ENCODE measurements at regions not wholly inside any gene's neighbourhood (a gene's known extent, or its start where the extent isn't known, plus 50 kb on each side); places are given as distances from the start of the nearest gene placed in this dataset.

DNA sequence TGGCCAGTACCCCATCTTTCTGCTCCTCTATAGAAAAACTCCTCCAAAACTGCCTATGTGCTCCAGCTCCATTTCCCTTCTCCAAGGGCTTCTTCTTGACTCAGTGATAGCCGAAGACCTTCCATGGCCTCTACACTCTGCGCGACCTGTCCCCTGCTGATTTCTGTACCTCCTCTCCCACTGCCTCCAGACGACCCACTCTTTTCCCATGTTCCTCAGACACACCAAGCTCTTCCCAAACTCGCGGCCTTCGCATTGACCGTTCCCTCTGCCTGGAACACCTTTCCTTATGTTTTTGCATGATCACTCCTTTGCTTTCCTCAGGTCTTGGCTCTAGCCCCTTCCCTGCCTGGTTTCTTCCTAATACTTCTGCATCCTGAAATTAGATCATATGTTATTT is 255.6 kb upstream of the SDK2 start:
- Mint-ChIP-seq H3K27ac (no peak overlapping the region), H3K36me3 (no peaks in the 10 kb centered on the region), H3K4me3 (no peak overlapping the region), H3K4me1 (peaks cover 6% of the 10 kb centered on the region), H3K9me3 (no peaks in the 10 kb centered on the region), H3K27me3 (ENCODE audit: low read depth) (peaks cover 95% of the 10 kb centered on the region)
- no peak for DNase-seq (ENCODE audit: low spot score in 2 of 2, unreplicated experiment in 2 of 2)
- TF ChIP-seq, protein P1, sequence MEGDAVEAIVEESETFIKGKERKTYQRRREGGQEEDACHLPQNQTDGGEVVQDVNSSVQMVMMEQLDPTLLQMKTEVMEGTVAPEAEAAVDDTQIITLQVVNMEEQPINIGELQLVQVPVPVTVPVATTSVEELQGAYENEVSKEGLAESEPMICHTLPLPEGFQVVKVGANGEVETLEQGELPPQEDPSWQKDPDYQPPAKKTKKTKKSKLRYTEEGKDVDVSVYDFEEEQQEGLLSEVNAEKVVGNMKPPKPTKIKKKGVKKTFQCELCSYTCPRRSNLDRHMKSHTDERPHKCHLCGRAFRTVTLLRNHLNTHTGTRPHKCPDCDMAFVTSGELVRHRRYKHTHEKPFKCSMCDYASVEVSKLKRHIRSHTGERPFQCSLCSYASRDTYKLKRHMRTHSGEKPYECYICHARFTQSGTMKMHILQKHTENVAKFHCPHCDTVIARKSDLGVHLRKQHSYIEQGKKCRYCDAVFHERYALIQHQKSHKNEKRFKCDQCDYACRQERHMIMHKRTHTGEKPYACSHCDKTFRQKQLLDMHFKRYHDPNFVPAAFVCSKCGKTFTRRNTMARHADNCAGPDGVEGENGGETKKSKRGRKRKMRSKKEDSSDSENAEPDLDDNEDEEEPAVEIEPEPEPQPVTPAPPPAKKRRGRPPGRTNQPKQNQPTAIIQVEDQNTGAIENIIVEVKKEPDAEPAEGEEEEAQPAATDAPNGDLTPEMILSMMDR (IDR thresholded peaks at IDR 0.05; ENCODE audit: unreplicated experiment): no peak

DNA sequence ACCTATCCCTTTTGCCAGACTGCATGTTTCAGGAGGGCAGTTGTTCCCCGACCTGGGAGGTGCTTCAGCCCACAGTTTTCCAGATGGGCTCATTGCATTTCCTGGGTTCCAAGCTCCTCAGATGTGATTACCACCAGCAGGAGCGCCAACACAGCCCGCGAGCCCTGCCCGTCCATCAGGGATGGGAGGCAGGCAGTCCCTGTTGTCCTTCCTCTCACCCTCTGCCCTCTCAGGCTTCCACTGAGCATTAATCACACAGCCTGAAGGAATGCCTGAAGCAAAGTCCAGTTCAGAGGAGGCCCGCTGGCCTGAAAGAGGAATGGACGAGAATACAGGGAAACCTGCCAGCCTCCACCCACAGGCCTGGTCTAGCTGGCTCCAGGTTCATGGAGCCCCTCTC is 256.3 kb upstream of the SDK2 start:
- no peaks in the 10 kb centered on the region for H3K9me3 Mint-ChIP-seq
- no peaks in the 10 kb centered on the region for H3K36me3 Mint-ChIP-seq
- TF ChIP-seq, protein P1 (IDR thresholded peaks at IDR 0.05; ENCODE audit: unreplicated experiment): no peak
- peaks cover 6% of the 10 kb centered on the region for H3K4me1 Mint-ChIP-seq
- H3K27ac Mint-ChIP-seq: no peak overlapping the region
- H3K4me3 Mint-ChIP-seq: no peak overlapping the region
- no peak for DNase-seq (ENCODE audit: low spot score in 2 of 2, unreplicated experiment in 2 of 2)
- H3K27me3 Mint-ChIP-seq (ENCODE audit: low read depth): peaks cover 96% of the 10 kb centered on the region

DNA sequence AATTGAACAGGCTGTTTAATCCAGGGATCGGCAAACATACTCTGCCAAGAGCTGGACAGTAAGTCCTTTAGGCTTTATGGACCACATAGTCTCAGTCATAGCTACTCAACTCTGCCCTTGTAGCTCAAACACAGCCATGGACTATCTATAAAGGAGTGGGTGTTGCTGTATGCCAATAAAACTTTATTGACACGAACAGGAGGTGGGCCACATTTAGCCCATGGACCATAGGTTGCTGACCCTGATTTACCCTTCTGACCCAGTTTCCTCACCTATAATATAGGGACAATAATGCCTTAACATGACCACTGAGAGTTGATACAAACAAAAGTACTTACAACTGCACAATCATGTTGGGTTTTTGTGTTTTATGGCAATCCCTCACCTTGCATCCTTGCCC is 257.0 kb upstream of the SDK2 start:
- peak overlapping the region; percentile 73 for H3K4me3 Mint-ChIP-seq
- DNase-seq (ENCODE audit: low spot score in 2 of 2, unreplicated experiment in 2 of 2): no peak
- H3K9me3 Mint-ChIP-seq: peaks cover 3% of the 10 kb centered on the region
- H3K27me3 Mint-ChIP-seq (ENCODE audit: low read depth): peaks cover 93% of the 10 kb centered on the region
- H3K4me1 Mint-ChIP-seq: peaks cover 6% of the 10 kb centered on the region
- no peaks in the 10 kb centered on the region for H3K36me3 Mint-ChIP-seq
- TF ChIP-seq, protein P1 (IDR thresholded peaks at IDR 0.05; ENCODE audit: unreplicated experiment): no peak
- no peak overlapping the region for H3K27ac Mint-ChIP-seq

DNA sequence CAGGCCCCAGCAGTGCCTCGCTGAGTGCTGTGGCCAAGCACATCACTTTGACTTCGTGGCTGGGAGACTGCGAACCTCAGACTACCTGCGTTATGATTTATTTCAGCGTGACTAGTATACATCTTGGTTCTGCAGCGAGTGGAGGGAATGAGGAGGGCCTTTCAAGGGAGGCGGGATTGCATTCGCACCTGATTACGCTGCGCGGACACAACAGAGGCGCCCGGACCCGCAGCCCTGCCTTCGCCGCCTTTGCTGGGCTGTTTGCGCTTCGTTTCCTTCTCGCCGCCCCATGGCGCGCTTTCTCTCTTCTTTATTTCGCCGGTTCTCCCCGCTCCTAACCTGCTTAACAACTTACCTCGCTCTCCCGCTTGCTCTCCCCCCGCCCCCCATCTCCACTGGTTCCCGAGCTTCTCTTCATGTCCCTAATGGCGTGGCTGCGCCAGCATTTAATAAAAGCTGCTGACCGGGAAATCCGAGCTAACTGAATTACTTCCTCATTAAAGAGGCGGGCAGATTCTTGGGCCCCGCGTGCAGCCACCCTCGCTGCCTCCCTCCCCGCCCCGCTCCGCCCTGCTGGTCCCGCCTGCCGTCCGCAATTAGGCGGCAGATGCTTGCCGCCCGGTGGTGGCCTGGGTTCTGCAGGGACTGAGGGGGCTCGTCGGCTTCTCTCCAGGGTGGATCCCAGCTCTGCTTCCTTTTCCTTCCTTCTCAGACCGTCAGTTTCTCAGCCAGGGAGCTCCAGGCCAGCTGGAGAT is 257.6 kb upstream of the SDK2 start:
- Mint-ChIP-seq H3K36me3 (no peaks in the 10 kb centered on the region), H3K4me3 (peak overlapping the region; percentile 73), H3K27ac (no peak overlapping the region), H3K4me1 (peaks cover 6% of the 10 kb centered on the region), H3K9me3 (peaks cover 3% of the 10 kb centered on the region), H3K27me3 (ENCODE audit: low read depth) (peaks cover 93% of the 10 kb centered on the region)
- TF ChIP-seq, protein P1 (IDR thresholded peaks at IDR 0.05; ENCODE audit: unreplicated experiment): no peak
- peak in 1 of 2 experiments; percentile 57 for DNase-seq (ENCODE audit: low spot score in 2 of 2, unreplicated experiment in 2 of 2)

DNA sequence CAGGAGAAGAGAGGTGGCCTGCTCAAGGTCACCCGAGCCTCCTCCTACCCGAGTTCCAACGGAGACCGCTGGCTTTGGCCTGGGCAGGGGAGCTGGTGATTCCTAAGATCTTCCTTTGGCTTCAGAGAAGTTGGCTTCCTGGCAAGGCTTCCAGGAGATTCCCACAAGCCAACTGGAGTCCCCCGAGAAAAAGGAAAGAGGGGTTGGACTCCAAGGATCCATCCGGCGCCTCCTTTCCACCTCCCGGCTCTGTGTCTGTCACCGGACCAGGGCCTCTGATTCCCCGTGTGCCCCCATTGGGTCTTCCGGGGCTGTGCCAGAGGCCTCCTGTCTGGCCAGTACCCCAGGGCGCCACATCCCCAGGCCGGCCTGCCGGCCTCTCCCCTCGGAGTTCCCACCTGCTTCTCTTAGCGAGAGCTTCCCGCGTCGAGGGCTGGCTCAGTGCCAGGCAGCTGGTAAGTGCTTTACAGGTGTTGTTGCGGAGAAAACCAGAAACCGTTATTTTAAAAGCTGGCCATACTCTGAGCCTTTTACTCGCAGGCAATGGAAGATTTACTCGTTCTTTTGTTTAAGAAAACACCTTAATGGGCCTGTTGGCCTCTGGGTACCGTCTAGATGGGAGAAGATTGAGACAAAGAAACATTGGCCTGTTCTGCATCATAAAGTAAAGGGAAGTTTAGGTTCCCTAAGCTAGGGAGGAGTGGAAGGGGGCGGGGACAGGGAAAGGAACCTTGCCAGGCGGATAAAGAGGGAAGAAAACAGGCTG is 258.4 kb upstream of the SDK2 start:
- peak overlapping the region; percentile 73 for H3K4me3 Mint-ChIP-seq
- peaks cover 92% of the 10 kb centered on the region for H3K27me3 Mint-ChIP-seq (ENCODE audit: low read depth)
- no peak for DNase-seq (ENCODE audit: low spot score in 2 of 2, unreplicated experiment in 2 of 2)
- H3K4me1 Mint-ChIP-seq: peaks cover 8% of the 10 kb centered on the region
- no peaks in the 10 kb centered on the region for H3K36me3 Mint-ChIP-seq
- TF ChIP-seq, protein P1 (IDR thresholded peaks at IDR 0.05; ENCODE audit: unreplicated experiment): no peak
- no peak overlapping the region for H3K27ac Mint-ChIP-seq
- H3K9me3 Mint-ChIP-seq: peaks cover 3% of the 10 kb centered on the region
